BJ (cell line): ENCODE measurements at regions not wholly inside any gene's neighbourhood (a gene's known extent, or its start where the extent isn't known, plus 50 kb on each side); places are given as distances from the start of the nearest gene placed in this dataset.

ENCODE experiments used
- CTCF ChIA-PET: fragments of 350-600 bp; formaldehyde crosslinking; extraction: SDS; loops from one replicate; lab custom pipeline; 2021; ENCODE audit warnings: antibody characterized with exemption, inconsistent platforms; lab: Yijun Ruan, JAX
- POLR2A ChIA-PET: fragments of 300-600 bp; sonication (Branson Sonifier 250); formaldehyde crosslinking; extraction: SDS; loops from one replicate; lab custom pipeline; 2021; ENCODE audit warnings: antibody characterized with exemption; lab: Charles Lee
- DNase-seq: peaks from one replicate; pipeline ENCODE4 v3.0.0-alpha.2; 2011; ENCODE audit warnings: low read depth
- H3K27me3 ChIP-seq: 2 replicates; pipeline ENCODE4 v1.6.0; 2011; ENCODE audit warnings: low read length; ENCODE audit not compliant: control insufficient read depth, insufficient read depth
- H3K36me3 ChIP-seq: 2 replicates; pipeline ENCODE4 v1.5.1; 2011; ENCODE audit warnings: low read length; ENCODE audit not compliant: control insufficient read depth, insufficient read depth
- H3K4me3 ChIP-seq: 2 replicates; pipeline ENCODE4 v1.5.1; 2011; ENCODE audit warnings: low read depth, mild to moderate bottlenecking, control low read depth, low read length
- TF ChIP-seq, protein P1 (sequence below): IDR thresholded peaks from 2 replicates; pipeline ENCODE4 v1.5.1; 2011; ENCODE audit warnings: low read depth, mild to moderate bottlenecking, control low read depth, inconsistent platforms, low read length, moderate library complexity; ENCODE audit not compliant: insufficient read depth

DNA sequence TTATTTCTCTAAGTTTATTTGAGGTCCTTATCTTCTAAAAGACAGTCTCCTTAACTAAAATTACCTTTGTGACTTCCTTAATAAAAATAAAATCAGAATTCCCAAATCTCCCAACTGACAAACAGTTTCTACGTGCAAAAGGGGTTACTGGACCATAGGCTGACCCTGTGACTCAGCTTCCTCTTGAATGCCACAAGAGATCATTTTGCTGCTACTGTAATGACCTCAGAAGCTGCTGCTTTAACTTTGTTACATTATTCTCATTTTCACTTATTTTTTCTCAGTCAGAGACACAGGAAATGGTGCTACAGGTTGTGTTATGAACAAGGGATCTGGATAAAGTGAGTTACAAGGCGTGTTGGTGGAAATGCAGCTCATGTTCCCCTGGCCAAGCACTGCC is 132.2 kb upstream of the TMTC2 start:
- ChIA-PET POLR2A (no interaction called here), CTCF (no interaction called here)
- no peak for DNase-seq
- TF ChIP-seq, protein P1, sequence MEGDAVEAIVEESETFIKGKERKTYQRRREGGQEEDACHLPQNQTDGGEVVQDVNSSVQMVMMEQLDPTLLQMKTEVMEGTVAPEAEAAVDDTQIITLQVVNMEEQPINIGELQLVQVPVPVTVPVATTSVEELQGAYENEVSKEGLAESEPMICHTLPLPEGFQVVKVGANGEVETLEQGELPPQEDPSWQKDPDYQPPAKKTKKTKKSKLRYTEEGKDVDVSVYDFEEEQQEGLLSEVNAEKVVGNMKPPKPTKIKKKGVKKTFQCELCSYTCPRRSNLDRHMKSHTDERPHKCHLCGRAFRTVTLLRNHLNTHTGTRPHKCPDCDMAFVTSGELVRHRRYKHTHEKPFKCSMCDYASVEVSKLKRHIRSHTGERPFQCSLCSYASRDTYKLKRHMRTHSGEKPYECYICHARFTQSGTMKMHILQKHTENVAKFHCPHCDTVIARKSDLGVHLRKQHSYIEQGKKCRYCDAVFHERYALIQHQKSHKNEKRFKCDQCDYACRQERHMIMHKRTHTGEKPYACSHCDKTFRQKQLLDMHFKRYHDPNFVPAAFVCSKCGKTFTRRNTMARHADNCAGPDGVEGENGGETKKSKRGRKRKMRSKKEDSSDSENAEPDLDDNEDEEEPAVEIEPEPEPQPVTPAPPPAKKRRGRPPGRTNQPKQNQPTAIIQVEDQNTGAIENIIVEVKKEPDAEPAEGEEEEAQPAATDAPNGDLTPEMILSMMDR: no peak
- no peaks in the 10 kb centered on the region for H3K27me3 ChIP-seq
- H3K4me3 ChIP-seq: no peak overlapping the region
- H3K36me3 ChIP-seq: no peaks in the 10 kb centered on the region

- no peak for DNase-seq
- H3K27me3 ChIP-seq: no peaks in the 10 kb centered on the region
- CTCF ChIA-PET: no interaction called here
Observed at GRCh38 chr12:82555699-82556098, 131.0 kb upstream of the TMTC2 start.

DNA sequence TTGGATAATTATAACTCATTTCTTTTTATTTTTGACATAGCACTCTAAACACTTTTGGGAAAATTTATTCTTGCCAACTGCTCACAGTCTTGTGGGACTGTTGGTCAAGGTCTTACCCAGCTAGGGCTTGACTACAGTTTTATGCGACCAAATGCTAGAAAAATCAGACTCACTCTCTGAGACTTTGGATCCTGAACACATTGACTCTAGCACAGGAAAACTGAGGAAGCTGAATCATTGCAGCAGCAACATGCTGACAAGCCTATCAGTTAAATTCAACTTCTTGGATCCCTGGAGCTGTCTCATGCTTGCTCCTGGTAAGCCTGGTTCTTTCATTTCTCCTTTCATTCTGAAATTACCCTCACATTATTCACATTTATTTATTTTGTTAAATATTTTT is 120.7 kb upstream of the TMTC2 start:
- CTCF ChIA-PET: no interaction called here
- no peak overlapping the region for H3K4me3 ChIP-seq
- POLR2A ChIA-PET: no interaction called here
- H3K36me3 ChIP-seq: no peaks in the 10 kb centered on the region
- no peak for DNase-seq
- TF ChIP-seq, protein P1: no peak
- H3K27me3 ChIP-seq: no peaks in the 10 kb centered on the region

More at GRCh38 chr12:82555699-82556098, 131.0 kb upstream of the TMTC2 start:
- no peaks in the 10 kb centered on the region for H3K36me3 ChIP-seq
- POLR2A ChIA-PET: no interaction called here
- no peak overlapping the region for H3K4me3 ChIP-seq
- TF ChIP-seq, protein P1: no peak

DNA sequence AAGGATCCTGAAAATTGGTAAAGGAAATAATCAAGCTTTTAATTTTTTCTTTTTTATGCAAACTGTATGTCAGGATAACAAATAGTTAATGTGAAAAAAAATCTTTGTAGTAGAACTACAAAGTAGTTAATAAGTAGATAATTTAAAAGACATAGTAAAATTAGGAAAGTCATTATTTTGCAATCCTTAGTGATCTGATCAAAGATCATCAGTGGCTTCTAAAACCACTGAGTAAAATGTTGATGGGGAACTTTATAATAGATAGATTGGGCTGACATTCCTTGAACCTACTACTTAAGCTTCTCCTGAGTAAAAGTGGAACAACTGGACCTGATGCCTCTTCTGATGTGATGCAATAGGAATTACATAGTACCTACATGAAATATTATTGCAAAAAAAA is 119.0 kb upstream of the TMTC2 start:
- CTCF ChIA-PET: no interaction called here
- POLR2A ChIA-PET: no interaction called here
- H3K36me3 ChIP-seq: no peaks in the 10 kb centered on the region

GRCh38 chr12:82574191-82574590 is 112.5 kb upstream of the TMTC2 start:
- ChIA-PET CTCF (no interaction called here), POLR2A (no interaction called here)
- TF ChIP-seq, protein P1: no peak
- DNase-seq: no peak
- no peak overlapping the region for H3K4me3 ChIP-seq
- no peaks in the 10 kb centered on the region for H3K27me3 ChIP-seq
- no peaks in the 10 kb centered on the region for H3K36me3 ChIP-seq

More for the DNA sequence above, 119.0 kb upstream of the TMTC2 start:
- TF ChIP-seq, protein P1: no peak
- no peak for DNase-seq
- Histone ChIP-seq H3K4me3 (no peak overlapping the region), H3K27me3 (no peaks in the 10 kb centered on the region)
